ENCODE measurements at regions not wholly inside any gene's neighbourhood (a gene's known extent, or its start where the extent isn't known, plus 50 kb on each side); places are given as distances from the start of the nearest gene placed in this dataset.

GRCh38 chr13:111484959-111485358 lies 164.5 kb downstream of the TEX29 start:
- Histone ChIP-seq H3K27me3 (ENCODE audit: insufficient read depth, low read length) (no peaks in the 10 kb centered on the region), H4K5ac (ENCODE audit: insufficient read length, low read depth, low read length) (no peak overlapping the region), H3K14ac (ENCODE audit: insufficient read depth, low read length) (no peak overlapping the region), H2AK5ac (ENCODE audit: insufficient read length, low read length) (no peak overlapping the region), H3K18ac (ENCODE audit: insufficient read length, low read depth, low read length) (no peak overlapping the region), H2BK20ac (ENCODE audit: low read depth, low read length, poor library complexity, severe bottlenecking) (no peak overlapping the region), H2BK5ac (ENCODE audit: insufficient read length, low read length) (no peak overlapping the region), H4K8ac (replicated peaks; ENCODE audit: insufficient read length, low read depth, low read length) (no peak overlapping the region), H2BK15ac (ENCODE audit: low read depth, low read length) (no peak overlapping the region), H3K23me2 (ENCODE audit: insufficient read length, low read depth, low read length, poor library complexity, severe bottlenecking) (no peaks in the 10 kb centered on the region), H3K4me1 (ENCODE audit: insufficient read depth, low read length) (no peaks in the 10 kb centered on the region), H4K91ac (ENCODE audit: insufficient read length, low read depth, low read length) (no peak overlapping the region), H3K9ac (ENCODE audit: extremely low read depth, insufficient read length, low read length) (no peak overlapping the region), H4K20me1 (ENCODE audit: control insufficient read depth, insufficient read depth, insufficient read length) (no peaks in the 10 kb centered on the region), H2BK120ac (ENCODE audit: low read depth, low read length, poor library complexity, severe bottlenecking) (no peak overlapping the region), H3K56ac (ENCODE audit: insufficient read length, low read depth, low read length) (no peak overlapping the region), H3K23ac (ENCODE audit: insufficient read length, low read depth, low read length) (no peak overlapping the region), H3K4me2 (ENCODE audit: insufficient read depth, insufficient read length, low read length) (no peak overlapping the region), H3K4ac (ENCODE audit: low read depth, low read length) (no peak overlapping the region), H3K79me1 (ENCODE audit: insufficient read depth, low read depth, low read length, poor library complexity, severe bottlenecking) (no peaks in the 10 kb centered on the region), H2BK12ac (ENCODE audit: insufficient read length, low read depth, low read length) (no peak overlapping the region), H3K9me3 (ENCODE audit: control insufficient read depth, low read depth, low read length) (peaks cover 8% of the 10 kb centered on the region), H2AFZ (ENCODE audit: low read length) (no peak overlapping the region), H3K27ac (ENCODE audit: insufficient read length, low read depth, low read length) (no peak overlapping the region), H3T11ph (ENCODE audit: low read length) (no peak overlapping the region), H3K79me2 (ENCODE audit: insufficient read depth, low read length) (no peaks in the 10 kb centered on the region)
- TF ChIP-seq CTCF (conservative IDR thresholded peaks at IDR 0.05), result no peak
- peaks cover 9 to 15% of the 10 kb centered on the region in 2 experiments for H3K4me1 Mint-ChIP-seq
- no peak overlapping the region for H3K27ac Mint-ChIP-seq
- WGBS (ENCODE audit: extremely low coverage, insufficient read length, low lambda C conversion rate), result no CpG with 5 or more reads among the region's 7 CpGs
- DNase-seq, result no peak
- peaks cover 27 to 32% of the 10 kb centered on the region in 2 experiments for H3K9me3 Mint-ChIP-seq
- peaks cover 9 to 28% (median 14%) of the 10 kb centered on the region in 3 experiments for H3K36me3 Mint-ChIP-seq (ENCODE audit: insufficient read depth in 1 of 3, low read depth in 3 of 3)
- peaks cover 17% of the 10 kb centered on the region for H3K27me3 Mint-ChIP-seq (ENCODE audit: low read depth)
- H3K4me3 Mint-ChIP-seq, result no peak overlapping the region
